Coronary artery (tissue), 2 donors: ENCODE measurements at regions not wholly inside any gene's neighbourhood (a gene's known extent, or its start where the extent isn't known, plus 50 kb on each side); places are given as distances from the start of the nearest gene placed in this dataset.

ENCODE experiments used
- DNase-seq: peaks from one replicate; pipeline ENCODE4 v3.0.0-alpha.2; 2017; ENCODE audit warnings: low spot score
- H3K27ac ChIP-seq, 2 donors: fragments of 200-600 bp; sonication (generic); one replicate each; pipeline ENCODE4 v1.5.1; 2016 to 2019
- H3K4me3 ChIP-seq: fragments of 200-600 bp; sonication (generic); 2 replicates; pipeline ENCODE4 v1.5.1; 2016; ENCODE audit warnings: mild to moderate bottlenecking, moderate library complexity
- TF ChIP-seq, protein P1 (sequence below): fragments of 200-600 bp; sonication (generic); IDR thresholded peaks from one replicate; pipeline ENCODE4 v1.5.1; 2019; ENCODE audit warnings: antibody characterized with exemption

DNA sequence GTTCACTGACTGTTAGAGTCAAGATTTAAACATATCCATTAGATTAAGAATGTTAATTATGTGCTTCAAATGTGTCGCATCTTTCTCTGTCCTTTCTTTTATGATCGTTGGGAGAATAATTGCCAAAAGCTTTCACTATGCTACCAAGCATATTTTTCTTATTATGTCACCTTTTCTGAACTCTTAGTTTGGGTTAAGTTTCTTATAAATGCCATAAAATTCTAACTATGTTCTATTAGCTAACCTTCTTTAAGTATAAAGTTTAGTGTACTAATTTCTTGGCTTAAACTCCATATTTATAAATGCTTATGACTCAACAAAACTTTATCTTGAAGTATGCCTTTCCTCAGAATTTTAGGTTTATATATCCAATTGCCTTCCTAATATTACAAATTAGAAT is 1759.4 kb downstream of the PCDH9 start:
- no peak for DNase-seq
- TF ChIP-seq, protein P1, sequence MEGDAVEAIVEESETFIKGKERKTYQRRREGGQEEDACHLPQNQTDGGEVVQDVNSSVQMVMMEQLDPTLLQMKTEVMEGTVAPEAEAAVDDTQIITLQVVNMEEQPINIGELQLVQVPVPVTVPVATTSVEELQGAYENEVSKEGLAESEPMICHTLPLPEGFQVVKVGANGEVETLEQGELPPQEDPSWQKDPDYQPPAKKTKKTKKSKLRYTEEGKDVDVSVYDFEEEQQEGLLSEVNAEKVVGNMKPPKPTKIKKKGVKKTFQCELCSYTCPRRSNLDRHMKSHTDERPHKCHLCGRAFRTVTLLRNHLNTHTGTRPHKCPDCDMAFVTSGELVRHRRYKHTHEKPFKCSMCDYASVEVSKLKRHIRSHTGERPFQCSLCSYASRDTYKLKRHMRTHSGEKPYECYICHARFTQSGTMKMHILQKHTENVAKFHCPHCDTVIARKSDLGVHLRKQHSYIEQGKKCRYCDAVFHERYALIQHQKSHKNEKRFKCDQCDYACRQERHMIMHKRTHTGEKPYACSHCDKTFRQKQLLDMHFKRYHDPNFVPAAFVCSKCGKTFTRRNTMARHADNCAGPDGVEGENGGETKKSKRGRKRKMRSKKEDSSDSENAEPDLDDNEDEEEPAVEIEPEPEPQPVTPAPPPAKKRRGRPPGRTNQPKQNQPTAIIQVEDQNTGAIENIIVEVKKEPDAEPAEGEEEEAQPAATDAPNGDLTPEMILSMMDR = no peak
- H3K27ac ChIP-seq = no peak overlapping the region
- H3K4me3 ChIP-seq = no peak overlapping the region

DNA sequence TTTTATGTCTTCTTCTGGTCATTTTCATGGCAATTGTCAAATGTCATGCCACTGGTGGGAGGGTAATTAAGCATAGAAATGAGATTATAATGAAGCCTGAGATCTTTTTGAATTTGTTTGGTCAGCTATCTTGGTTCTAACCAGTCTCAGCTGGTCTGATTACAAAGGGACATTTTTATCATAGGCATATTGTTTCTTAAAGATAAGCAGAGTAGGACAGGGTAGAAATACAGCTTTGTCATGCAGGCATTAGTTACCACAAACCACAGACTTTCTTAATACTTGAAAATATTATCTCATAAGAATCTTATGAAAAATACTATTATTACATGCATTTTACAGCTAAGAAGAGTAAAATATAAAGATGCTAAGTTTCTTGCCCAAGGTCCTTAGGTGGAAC is 1761.5 kb downstream of the PCDH9 start:
- Histone ChIP-seq H3K27ac (no peak overlapping the region), H3K4me3 (no peak overlapping the region)
- DNase-seq = no peak
- TF ChIP-seq, protein P1 = no peak

DNA sequence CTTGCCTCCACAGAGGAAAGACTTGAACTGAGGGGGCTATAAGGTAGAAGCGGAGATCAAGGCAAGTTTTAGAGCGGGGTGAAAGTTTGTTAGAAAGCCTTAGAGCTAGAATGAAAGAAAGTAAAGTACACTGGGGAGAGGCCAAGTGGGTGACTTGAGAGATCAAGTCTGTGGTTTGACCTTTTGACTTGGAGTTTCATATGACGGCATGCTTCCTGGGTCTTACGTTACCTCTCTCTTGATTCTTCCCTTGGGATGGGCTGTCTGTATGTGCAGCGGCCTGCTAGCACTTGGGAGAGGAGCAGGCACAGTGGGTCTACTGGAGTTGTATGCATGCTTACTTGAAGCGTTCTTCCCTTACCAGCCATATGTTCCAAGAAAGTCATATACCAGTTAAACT is 1768.5 kb downstream of the PCDH9 start:
- Histone ChIP-seq H3K4me3 (no peak overlapping the region), H3K27ac (no peak overlapping the region)
- TF ChIP-seq, protein P1 = no peak
- no peak for DNase-seq

DNA sequence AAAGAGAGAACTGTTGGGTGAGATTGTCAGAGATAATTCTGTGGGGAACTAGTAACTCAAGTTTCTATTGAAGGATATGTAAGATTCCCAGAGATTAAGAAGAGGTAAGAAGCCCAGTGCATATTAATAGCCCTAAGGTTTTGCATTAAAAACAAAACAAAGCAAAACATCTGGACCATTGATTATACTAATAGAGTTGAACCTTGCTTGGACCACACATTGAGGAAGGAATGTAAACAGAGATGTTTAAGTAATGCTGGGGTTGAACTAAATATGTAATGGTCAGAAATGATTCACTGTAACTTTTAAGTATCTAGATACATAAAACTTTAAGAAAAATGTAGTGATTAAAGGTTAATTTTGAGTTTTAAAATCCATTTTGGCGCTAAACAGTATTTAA is 1770.0 kb downstream of the PCDH9 start:
- Histone ChIP-seq H3K27ac (no peak overlapping the region), H3K4me3 (no peak overlapping the region)
- TF ChIP-seq, protein P1 = no peak
- no peak for DNase-seq

DNA sequence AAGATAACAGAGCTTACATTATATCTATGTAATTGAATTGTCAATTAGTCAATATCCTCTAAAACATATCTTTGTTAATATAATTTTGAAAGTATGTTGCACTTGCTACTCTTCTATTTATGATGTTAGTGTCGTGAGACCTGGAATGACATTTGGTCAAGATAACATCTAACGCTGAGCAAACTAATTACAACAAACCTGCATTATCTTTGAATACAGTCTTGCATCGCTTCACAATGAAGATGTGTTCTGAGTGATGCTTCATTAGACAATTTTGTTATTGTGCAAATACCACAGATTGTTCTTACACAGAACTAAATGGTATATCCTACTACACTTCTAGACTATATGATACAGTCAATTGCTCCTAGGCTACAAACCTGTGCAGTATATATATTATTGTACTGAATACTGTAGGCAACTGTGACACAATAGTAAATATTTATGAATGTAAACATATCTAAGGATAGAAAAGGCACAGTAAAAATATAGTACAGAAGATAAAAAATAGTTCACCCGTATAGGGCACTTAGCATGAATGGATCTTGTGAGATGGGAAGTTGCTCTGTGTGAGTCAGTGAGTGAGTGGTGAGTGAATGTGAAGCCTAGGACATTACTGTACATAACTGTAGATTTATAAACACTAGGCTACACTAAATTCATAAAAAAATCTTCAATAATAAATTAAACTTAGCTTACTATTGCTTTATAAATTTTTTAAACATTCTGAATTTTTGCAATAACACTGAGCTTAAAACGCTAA is 1773.8 kb downstream of the PCDH9 start:
- H3K4me3 ChIP-seq = no peak overlapping the region
- H3K27ac ChIP-seq = no peak overlapping the region
- TF ChIP-seq, protein P1 = no peak
- DNase-seq = no peak

DNA sequence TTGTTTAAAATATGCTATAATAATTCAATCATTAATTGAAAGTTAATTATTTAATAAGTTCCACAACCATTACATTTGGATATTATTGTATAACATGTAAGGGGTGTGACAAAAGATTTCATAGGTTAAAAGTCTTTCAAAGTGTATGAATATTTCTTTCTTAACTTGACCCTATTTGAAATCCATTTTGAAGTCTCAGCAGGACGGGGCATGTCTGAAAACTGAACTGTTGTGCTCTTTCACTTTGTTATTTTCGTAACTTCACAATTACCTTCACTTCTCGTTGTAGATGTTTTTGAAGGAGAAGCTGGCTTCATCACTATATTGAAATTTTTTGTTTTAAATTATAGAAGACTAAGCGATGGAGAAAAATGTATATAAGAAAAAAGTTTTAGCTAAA is 1775.7 kb downstream of the PCDH9 start:
- no peak for DNase-seq
- H3K4me3 ChIP-seq = no peak overlapping the region
- H3K27ac ChIP-seq = no peak overlapping the region
- TF ChIP-seq, protein P1 = no peak

DNA sequence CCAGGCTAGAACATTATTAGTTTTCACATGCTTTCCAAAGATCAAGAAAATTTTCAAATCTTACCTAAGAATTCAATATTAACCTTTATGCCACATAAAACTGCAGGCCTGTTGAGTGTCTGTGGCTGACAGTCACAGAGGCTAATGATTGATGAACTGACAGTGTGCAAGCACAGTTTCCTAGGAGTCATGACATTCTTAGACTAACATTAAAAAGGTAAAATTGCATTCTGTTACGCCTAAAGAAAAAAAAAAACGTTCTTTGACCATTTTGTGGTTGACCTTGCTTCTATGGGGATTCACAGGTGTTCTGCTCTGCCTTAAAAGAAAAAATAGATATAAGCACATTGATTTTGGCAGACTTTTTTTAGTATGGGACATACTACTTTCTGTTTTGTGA is 1776.2 kb downstream of the PCDH9 start:
- TF ChIP-seq, protein P1 = no peak
- Histone ChIP-seq H3K27ac (no peak overlapping the region), H3K4me3 (no peak overlapping the region)
- DNase-seq = no peak
